HG02970 (cell line): ENCODE measurements at regions not wholly inside any gene's neighbourhood (a gene's known extent, or its start where the extent isn't known, plus 50 kb on each side); places are given as distances from the start of the nearest gene placed in this dataset.
"Not testable (repeated sequence)": the region's sequence is repeated elsewhere in the genome, so short reads cannot be mapped to it uniquely, and the experiment has no call there.

ENCODE experiments used
- ATAC-seq: cut with Tn5 transposase; IDR thresholded peaks from one replicate; pipeline ENCODE4 v1.9.1; 2021; ENCODE audit warnings: mild to moderate bottlenecking, moderate library complexity, moderate number of reproducible peaks; ENCODE audit not compliant: unreplicated experiment, low FRiP score

DNA sequence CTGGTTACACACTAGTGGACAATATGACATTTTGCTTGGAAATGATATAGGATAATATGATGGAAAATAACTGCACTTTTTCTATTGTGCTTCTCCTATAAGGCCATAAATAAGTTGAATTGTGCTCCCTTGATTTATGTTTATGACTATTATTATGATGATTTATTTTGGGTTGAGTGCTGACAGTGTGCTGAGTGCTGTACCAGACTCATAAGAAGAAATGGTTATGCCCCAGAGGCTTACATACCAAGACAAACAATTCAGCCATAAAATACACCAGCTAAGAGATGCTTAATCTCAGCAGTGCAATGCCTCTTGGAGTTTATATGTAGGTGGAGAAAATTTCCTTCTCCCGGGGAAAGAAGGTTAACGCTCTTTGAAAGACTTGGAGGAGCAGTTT, 199.8 kb upstream of the NOCT start:
- no peak for ATAC-seq

DNA sequence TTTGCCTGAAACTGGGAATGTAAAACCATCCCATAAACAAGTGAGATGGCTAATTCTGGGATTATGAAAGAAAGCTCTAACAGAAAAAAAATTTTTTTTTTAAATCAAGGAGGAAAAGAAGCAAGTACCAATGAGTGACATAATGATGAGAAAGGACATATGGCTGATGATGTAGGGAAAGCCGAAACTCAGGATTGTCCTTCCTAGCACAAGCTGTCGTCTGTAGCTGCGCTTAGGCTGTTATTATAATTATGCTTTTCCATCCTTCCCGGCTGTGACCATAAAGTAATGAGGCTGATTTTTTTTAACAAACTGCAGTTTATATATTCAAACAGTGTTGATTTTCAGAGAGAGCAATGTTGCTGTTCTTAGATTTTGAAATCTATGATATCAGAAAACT, 209.8 kb upstream of the NOCT start:
- ATAC-seq: no peak

DNA sequence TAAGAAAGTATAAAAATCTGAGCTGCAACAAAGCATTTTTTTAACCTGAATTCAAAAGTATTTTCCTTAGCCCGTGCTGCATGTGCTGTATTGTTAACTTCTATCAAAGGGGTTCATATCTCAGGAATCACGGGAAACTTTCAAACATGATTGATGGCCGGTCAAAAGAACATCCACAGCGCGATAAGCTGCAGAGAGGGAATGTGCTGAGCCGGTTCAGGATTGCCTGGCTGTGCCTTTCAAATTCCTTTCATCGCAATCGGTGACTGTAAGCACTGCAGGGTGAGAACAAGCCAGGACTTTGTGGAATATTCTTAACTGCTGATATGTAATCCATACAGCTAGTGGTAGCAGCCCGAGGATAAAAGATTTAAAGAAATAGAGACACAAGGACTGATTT, 210.9 kb upstream of the NOCT start:
- ATAC-seq: no peak

DNA sequence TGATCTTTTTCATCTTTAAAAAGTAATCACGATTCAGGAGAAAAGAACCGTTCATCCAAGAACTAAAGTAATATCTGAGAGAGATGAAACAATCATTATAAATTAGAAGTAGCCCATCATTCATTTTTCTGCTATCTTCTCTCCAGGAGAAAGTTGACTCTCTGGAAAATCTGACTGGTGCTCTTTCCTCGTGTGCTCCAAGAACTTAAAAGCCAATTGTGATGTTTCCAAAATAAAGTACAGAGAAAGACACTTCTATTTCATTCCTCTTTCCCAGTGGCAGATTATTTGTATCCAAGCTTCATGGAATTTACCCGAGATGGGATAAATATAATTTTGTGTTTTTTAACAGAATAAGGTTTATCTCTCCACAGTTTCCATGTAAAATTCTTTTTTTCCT, 212.5 kb upstream of the NOCT start:
- no peak for ATAC-seq

DNA sequence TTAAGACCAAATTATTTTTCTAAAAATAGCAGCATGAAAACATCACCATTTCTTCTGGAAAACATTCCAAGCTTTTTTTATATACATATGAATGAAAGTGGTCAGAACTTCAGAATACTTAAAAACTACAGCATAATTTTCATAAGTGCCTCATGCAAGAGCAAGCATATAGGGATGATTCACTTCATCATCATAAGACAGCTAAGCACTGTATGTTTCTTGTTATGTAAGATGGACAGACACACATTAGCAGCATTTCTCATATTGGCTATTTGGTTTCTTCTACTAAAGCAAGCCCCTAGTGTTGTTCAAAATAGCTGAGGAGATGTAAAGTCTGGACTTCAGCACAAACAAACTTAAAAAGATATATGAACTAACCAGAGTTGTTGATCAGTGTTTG, 213.1 kb upstream of the NOCT start:
- ATAC-seq: no peak

DNA sequence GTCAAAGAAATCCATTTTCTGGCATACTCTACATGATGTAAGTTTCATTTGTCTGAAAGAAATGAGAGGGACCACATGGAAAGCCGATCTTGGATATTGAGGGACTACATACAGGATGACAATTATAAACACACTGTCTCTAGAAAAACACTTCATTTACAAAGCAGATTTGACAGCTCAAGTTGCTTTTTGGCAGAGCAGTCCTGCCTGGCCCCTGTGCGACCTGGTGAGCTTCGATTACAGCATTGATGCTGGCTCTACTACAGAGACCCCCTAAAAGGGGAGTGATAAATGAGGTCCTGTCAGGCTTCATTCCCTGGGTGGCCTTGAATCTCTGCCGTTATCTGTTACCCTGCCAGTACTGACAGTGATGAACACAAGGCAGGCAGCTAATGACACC, 215.2 kb upstream of the NOCT start:
- no peak for ATAC-seq

DNA sequence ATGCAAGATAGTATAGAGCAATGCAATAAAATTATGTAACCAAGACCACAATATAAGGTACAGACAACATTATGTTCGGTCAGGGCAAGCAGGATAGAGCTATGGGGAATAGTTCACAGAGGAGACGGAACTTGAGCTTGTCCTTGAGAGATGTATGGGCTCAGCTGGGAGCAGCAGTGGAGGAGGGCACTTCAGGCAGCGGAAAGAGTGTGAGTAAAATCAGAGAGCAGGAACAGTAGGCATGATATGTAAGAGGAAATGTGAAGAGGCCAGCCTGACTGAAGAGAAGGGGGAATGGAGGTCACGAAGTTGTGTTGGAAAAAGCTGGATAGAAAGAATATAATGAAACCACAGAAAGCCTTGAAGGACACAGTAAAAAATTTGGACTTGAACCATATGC, 217.2 kb upstream of the NOCT start:
- ATAC-seq: no peak

DNA sequence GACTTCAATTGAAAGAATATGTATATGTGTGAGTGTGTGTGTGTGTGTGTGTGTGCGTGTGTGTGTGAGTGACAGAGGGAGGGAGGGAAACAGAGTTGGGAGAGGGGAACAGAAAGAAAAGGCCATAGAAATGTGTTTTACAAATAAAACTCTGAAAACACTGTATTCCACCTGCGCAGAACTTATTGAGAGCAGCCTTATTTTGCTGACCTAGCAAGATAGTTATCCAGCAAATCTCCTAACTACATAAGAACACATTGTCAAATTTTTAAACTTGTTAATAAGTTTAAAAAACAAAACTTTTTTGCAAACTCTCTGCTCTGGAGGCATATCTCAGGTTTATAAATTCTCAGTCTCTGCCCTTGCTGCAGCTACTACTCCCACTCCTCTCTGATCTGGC, 217.9 kb upstream of the NOCT start:
- no peak for ATAC-seq

DNA sequence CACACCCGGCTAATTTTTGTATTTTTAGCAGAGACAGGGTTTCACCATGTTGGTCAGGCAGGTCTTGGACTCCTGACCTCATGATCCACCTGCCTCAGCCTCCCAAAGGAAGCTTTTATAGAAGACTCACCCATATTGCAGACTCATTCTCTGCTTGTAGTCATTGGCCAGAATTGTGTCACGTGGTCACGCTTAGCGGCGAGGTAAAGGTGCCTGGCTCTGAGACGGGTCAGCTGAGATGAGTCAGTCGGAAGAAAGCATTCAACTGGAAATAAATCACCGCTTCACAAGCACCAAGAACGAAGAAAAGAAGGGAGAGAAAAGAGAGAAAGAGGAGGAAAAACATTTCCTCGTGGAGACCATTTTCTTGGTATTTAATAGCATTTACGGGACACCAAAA, 218.8 kb upstream of the NOCT start:
- ATAC-seq: no peak

DNA sequence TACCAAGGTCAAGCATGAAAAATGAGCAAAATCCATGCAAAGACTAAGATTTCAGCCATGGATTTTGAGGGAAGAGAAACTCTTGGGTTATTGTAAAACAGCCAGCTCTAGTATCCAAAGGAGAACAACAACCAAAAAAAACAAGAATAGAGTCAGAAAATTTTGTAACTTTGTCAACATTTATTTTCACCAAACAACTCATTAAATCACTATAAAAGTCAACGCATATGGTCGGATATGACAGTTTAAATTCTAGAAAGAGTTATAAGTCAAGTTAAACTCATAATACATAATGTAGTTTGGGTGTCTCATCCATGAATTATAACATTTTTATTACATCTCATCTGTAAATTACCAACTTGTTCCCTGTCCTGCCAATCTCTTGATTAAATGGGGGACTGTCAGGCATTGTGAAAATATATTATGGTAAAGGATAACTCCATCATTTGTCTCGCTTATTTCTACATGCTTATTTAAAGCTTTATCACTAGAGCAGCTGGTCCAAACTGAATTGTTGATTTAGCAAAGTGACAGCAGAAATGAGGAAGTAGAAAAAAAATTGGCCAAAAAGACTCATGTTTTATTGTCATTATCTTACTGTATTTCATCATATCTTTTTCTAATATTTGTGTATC, 224.8 kb upstream of the NOCT start:
- ATAC-seq: no peak

DNA sequence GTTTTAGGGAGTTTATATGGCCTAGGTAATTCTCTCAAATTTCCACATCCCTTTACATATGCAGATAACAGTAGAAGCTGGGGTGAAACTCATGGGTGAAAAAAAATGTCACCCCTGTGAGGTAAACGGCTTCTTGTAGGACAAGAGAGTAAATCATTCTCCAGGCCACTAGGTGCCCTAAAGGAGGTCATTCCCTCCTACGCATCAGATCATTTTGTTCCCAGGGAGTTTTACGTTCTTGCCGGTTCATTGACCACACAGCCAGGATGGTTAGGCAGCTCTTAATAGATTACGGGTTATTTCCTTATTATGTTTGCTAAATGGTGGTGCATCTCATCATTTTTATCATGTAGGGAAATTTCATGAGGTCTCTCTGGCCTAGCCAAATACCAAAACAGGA, 225.8 kb upstream of the NOCT start:
- no peak for ATAC-seq

DNA sequence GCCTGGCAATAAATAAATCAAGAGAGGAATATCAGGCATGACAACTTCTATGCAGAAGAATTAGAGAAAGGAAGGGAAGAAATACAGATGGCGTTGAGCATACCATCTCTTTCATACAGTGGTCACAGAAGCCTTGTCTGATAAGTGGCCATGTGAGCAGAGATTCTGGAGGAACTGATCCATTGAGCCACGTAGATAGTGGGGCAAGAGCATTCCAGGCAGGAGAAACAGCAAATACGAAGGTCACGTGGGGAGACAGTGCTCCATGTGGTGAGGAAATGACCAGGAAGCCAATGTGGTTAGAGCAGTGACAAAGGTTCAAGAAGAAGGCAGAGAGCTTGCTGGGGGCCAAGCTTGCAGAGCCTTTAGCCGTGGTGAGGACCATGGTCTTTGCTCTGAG, 226.7 kb upstream of the NOCT start:
- no peak for ATAC-seq

DNA sequence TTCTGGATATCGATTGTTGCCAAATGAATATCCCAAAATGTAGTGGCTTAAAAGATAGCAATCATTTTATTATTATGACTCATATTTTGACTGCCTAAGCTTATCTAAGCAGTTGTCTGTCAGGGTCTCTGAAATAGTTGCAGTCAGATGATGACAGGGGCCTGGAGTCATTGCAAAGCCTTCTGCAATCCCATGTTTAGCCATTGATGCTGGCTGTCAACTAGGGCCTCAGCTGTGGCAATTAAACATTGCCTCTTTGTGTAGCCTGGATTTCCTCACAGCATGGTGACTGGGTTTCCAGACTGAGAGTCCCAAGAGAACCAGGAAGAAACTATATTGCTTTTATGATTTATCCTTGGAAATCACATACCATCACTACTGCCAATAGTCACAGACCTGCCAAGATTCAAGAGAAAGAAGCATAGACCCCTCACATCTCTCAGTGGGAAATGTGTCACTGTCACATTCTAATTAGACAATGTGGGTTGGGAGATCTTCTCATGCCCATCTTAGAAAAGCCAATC, 227.3 kb upstream of the NOCT start:
- ATAC-seq: no peak

DNA sequence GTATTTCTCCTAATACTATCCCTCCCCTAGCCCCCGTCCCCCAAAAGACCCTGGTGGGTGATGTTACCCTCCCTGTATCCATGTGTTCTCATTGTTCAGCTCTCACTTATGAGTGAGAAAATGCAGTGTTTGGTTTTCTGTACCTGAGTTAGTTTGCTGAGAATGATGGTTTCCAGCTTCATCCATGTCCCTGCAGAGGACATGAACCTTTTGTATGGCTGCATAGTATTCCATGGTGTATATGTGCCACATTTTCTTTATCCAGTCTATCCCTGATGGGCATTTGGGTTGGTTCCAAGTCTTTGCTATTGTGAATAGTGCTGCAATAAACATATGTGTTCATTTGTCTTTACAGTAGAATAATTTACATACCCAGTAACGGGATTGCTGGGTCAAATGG, 235.8 kb upstream of the NOCT start:
- ATAC-seq: not testable (repeated sequence)

DNA sequence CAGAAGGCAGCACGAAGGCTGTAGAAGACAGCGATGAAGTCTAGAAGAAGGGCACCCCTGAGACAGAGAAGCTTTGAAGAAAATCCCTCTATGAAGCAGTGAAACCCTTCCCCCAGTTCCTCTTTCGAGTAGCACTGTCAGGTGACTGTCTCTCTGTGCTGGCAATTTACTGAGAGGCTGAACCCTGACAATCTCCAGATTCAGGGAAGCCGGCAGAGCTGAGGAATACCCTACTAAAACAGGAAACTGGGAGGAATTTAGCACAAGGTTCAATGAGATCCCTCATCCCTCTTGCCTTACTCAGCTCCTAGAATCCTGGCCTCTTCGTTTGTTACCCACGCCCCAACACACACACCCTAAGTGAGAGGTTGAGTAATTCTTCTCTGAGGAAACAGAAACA, 239.7 kb upstream of the NOCT start:
- ATAC-seq: no peak

DNA sequence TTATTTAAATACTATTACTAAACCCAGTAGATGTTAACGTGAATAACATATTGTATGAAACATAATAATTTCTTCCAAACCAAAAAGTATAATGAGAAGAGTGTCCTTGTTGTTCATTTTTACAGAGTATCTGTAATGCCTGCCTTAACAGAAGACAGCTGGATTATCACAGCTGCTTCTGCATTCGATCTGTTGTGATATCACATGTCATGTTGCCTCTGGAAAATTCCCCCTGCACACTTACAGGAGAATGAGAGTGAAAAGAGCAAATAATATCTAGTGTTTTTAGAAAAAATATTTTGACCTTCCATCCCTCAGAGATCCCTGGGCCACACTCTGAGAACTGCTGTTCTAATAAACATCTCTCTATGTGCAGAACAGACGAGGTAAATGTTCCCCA, 240.1 kb upstream of the NOCT start:
- no peak for ATAC-seq

DNA sequence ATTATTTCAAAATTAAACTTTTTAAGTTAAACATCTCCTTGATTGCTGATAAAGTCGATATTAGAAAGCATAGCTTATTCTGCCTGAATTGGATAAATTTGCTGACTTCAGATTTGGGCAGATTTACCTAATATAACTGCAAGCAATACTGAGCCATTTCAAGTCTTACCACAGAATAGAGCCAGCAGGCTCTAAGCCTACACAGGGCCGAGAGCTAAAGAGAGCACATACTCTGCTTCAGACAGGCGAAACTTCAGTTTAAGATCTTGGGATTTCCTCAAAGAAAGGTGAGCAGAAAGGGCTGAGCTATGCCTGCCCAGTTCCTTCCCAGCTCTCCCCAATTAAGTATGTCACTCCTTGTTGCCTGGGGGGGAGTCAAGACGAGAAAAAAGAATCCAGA, 240.6 kb upstream of the NOCT start:
- ATAC-seq: no peak

DNA sequence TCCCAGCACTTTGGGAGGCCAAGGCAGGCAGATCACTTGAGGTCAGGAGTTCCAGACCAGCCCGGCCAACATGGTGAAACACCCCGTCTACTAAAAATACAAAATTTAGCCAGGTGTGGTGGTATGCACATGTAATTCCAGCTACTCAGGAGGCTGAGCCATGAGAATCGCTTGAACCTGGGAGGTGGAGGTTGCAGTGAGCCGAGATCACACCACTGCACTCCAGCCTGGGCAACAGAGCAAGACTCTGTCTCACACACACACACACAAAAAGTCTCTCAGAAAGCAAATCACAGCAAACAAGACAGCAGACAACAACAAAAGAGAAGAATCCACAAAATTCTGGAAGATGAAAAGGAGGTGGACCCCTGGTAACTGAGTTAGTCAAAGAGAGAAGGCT, 241.5 kb upstream of the NOCT start:
- not testable (repeated sequence) for ATAC-seq

DNA sequence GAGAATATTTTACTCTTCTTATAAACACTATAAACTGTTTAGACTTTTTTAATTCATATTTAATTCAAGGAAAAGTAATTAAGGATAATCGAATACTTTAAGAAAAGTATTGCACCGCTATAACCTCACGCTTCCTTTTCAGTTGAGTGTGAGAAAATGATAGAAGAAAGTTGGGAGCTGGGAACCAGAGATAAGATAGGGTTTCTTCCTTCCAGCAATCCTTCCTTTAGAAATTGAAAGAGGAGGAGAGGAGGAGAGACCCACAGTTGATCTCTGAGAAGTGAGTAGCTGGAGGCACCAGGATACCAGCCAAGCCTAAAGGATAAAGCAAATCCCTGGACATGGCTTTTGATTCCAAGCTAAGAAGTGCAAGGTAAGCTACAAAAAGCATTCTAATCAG, 242.3 kb upstream of the NOCT start:
- no peak for ATAC-seq

DNA sequence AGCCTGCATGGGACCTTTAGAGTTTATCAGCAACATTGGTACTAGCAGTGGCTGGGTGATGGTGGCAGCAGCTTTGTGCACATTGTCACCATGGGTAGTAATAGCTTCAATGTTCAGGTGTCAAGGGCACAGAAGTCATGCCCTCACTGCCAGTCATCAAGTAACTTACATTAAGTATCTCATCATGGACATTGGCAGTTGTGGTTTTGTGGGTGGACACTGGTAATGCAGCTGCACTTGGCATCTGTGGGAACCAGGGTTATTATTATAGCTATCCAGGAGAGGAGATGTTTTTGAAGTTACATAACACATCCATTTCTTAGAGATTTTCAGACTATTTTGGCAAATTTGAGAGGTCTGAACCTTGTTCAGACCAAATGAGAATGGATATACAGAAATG, 243.2 kb upstream of the NOCT start:
- no peak for ATAC-seq

DNA sequence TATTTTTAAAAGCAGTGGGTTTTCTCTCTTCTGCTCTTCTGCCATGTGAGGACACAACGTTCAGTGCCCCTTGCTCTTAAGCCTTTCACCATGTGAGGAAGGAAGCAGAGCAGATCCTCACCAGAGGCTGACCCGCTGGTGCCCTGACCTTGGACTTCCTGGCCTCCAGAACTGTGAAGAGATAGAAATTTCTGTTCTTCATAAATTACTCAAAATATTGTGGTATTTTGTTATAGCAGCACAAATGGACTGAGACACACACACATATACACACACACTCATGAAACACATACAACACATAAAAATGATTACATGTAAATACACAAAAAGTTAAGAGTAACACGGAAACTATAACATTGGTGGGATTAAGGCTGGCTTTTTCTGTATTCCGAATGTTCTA, 244.8 kb upstream of the NOCT start:
- ATAC-seq: no peak

DNA sequence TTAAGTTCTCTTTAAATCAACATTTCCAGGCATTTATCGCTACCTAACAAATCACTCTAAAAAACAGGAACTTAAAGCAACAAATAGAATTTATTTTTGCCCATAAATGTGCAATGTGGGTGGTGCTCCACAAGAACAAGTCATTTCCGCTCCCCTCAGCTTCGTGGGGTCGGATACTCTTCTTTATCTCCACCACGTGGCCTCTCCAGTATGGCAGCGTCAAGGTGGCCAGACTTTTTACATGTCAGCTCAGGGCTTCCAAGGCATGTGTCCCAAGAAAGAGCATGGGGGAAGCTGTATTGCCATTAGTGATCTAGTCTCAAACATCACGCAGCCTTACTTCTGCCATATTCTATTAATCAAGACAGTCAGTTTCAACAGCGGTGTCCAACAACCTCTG, 249.2 kb upstream of the NOCT start:
- ATAC-seq: no peak

DNA sequence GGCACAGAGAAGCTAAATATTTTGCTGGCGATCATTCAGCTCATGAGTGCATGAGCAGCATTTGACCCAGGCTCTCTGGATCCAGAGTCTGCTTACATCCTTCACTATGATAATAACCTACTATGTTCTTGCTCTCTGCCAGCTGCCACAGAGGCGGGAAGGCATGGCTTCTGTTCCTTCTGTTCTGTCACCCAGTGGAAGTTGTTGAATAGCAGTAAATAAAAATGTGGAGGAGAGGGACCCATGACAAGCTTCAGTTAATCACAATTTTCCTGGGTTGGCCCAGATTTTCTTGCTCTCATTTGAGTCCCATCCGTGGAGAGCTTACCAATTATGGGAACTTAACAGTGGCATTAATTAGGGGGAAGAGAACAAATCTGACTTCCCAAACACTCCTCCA, 250.1 kb upstream of the NOCT start:
- ATAC-seq: no peak
